ENCODE measurements at regions not wholly inside any gene's neighbourhood (a gene's known extent, or its start where the extent isn't known, plus 50 kb on each side); places are given as distances from the start of the nearest gene placed in this dataset.

DNA sequence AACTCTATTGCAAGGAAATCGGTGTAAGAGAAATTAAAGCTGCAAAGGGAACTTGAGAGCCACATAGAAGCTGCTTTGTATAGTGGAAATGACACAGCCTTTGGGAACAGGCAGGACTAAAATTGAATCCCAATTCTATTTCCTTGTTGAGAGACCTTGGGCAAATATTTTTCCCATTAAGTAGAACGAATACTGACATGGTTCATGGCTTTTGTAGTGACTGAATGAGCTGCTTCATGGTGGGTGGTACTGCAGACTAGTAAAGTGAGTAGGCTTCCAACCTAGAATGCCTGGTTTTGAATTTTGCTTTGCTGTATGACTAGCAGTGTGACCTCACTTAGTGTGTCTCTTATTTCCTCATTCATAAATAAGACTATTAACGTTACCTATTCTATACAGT lies 182.2 kb upstream of the KCNIP4 start:
- peaks cover 5% of the 10 kb centered on the region for H3K9me3 Mint-ChIP-seq (ENCODE audit: unreplicated experiment)
- no peak for DNase-seq
- H3K36me3 Mint-ChIP-seq (ENCODE audit: insufficient read depth, unreplicated experiment) = no peaks in the 10 kb centered on the region
- H3K27me3 Mint-ChIP-seq (ENCODE audit: insufficient read depth, unreplicated experiment) = no peaks in the 10 kb centered on the region
- Histone ChIP-seq H3K36me3 (ENCODE audit: control insufficient read depth, insufficient read depth, low read length) (no peaks in the 10 kb centered on the region), H3K27me3 (replicated peaks; ENCODE audit: control insufficient read depth, insufficient read depth, low read length) (no peaks in the 10 kb centered on the region), H3K9me3 (no peaks in the 10 kb centered on the region), H3K4me3 (ENCODE audit: low read depth, low read length) (no peak overlapping the region), H3K4me1 (no peaks in the 10 kb centered on the region)
- no peaks in the 10 kb centered on the region for H3K4me1 Mint-ChIP-seq (ENCODE audit: low read depth, unreplicated experiment)
- H3K27ac Mint-ChIP-seq (ENCODE audit: unreplicated experiment) = no peak overlapping the region
- TF ChIP-seq, protein P1, sequence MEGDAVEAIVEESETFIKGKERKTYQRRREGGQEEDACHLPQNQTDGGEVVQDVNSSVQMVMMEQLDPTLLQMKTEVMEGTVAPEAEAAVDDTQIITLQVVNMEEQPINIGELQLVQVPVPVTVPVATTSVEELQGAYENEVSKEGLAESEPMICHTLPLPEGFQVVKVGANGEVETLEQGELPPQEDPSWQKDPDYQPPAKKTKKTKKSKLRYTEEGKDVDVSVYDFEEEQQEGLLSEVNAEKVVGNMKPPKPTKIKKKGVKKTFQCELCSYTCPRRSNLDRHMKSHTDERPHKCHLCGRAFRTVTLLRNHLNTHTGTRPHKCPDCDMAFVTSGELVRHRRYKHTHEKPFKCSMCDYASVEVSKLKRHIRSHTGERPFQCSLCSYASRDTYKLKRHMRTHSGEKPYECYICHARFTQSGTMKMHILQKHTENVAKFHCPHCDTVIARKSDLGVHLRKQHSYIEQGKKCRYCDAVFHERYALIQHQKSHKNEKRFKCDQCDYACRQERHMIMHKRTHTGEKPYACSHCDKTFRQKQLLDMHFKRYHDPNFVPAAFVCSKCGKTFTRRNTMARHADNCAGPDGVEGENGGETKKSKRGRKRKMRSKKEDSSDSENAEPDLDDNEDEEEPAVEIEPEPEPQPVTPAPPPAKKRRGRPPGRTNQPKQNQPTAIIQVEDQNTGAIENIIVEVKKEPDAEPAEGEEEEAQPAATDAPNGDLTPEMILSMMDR (IDR thresholded peaks at IDR 0.05; ENCODE audit: insufficient read depth in 1 of 2, low read depth in 1 of 2, low read length in 1 of 2, severe bottlenecking in 1 of 2, unreplicated experiment in 1 of 2) = no peak
- CTCF ChIA-PET = no interaction called here
- intact Hi-C loops (cut with micrococcal nuclease; ENCODE audit: unreplicated experiment) = loop anchor here (5.0 kb wide), 1 partner anchor 343 kb away; no protein-coding TSS in a partner anchor
- BruUV-seq (replicated peaks) = no TSS peak
- no peak overlapping the region for H3K4me3 Mint-ChIP-seq (ENCODE audit: unreplicated experiment)
- POLR2A ChIA-PET = no interaction called here

DNA sequence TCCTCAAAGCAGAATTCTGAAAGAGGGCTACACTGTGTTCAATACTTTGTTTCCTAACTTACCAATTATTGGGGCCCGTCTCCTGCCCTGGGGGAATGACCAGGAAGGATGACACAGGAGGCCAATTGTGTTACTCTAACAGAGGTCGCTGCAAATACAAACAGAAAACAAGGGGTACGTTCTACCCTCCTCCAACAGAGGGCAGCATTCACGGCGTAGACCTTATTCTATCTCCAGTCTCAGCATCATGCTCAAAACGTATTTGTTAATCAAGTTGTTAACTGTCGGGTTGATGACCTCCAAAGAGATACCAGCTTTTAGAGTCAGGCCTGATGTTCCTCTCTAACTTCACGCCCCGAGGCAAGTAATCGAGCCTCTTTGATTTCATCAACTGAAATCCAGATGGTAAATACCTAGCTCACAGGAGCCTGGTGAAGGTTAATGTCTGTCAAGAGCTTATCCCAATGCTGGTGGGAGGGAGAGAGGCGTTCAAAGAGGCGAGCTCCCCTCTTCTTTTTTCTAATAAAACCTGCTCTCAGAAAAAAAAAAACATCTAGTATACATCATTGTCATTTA lies 181.0 kb upstream of the KCNIP4 start:
- no peaks in the 10 kb centered on the region for H3K4me1 Mint-ChIP-seq (ENCODE audit: low read depth, unreplicated experiment)
- H3K4me1 ChIP-seq = no peaks in the 10 kb centered on the region
- DNase-seq = peak; percentile 24 to 33
- H3K36me3 ChIP-seq (ENCODE audit: control insufficient read depth, insufficient read depth, low read length) = no peaks in the 10 kb centered on the region
- peaks cover 6% of the 10 kb centered on the region for H3K9me3 Mint-ChIP-seq (ENCODE audit: unreplicated experiment)
- no peak overlapping the region for H3K4me3 Mint-ChIP-seq (ENCODE audit: unreplicated experiment)
- no TSS peak for BruUV-seq (replicated peaks)
- TF ChIP-seq, protein P1 (IDR thresholded peaks at IDR 0.05; ENCODE audit: insufficient read depth in 1 of 2, low read depth in 1 of 2, low read length in 1 of 2, severe bottlenecking in 1 of 2, unreplicated experiment in 1 of 2) = peak; percentile 24 to 35
- no peaks in the 10 kb centered on the region for H3K9me3 ChIP-seq
- ChIA-PET CTCF (interaction anchor here (0.6 kb wide), 1 partner anchor 260 kb away, joined by 3 read pairs; no protein-coding TSS in a partner anchor), POLR2A (interaction anchor here (0.6 kb wide), 1 partner anchor 343 kb away, joined by 3 read pairs; no protein-coding TSS in a partner anchor)
- no peaks in the 10 kb centered on the region for H3K27me3 ChIP-seq (replicated peaks; ENCODE audit: control insufficient read depth, insufficient read depth, low read length)
- H3K27me3 Mint-ChIP-seq (ENCODE audit: insufficient read depth, unreplicated experiment) = no peaks in the 10 kb centered on the region
- H3K4me3 ChIP-seq (ENCODE audit: low read depth, low read length) = no peak overlapping the region
- no peak overlapping the region for H3K27ac Mint-ChIP-seq (ENCODE audit: unreplicated experiment)
- no peaks in the 10 kb centered on the region for H3K36me3 Mint-ChIP-seq (ENCODE audit: insufficient read depth, unreplicated experiment)
- intact Hi-C loops (cut with micrococcal nuclease; ENCODE audit: unreplicated experiment) = loop anchor here (2.0 to 5.0 kb wide), 2 partner anchors 259 to 342 kb away; no protein-coding TSS in a partner anchor

DNA sequence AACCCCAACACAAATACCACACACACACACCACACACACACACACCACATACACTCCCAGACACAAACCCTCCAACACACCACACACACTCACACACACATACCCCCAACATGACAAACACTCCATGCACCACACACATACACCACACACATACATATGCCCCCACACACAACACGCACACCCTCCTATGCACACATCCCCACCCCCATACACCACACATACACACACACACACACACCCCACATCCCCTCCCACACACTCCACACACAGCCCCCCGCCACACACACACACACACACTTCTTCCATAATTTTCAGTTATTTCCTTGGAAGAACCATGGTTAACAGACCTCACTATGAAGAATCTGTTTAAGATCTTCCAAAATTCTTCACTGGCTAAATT lies 173.5 kb upstream of the KCNIP4 start:
- H3K4me3 ChIP-seq (ENCODE audit: low read depth, low read length) = no peak overlapping the region
- H3K27me3 ChIP-seq (replicated peaks; ENCODE audit: control insufficient read depth, insufficient read depth, low read length) = no peaks in the 10 kb centered on the region
- CTCF ChIA-PET = interaction anchor here (0.7 kb wide), 1 partner anchor 333 kb away, joined by 3 read pairs; no protein-coding TSS in a partner anchor
- no peaks in the 10 kb centered on the region for H3K36me3 Mint-ChIP-seq (ENCODE audit: insufficient read depth, unreplicated experiment)
- no peak overlapping the region for H3K4me3 Mint-ChIP-seq (ENCODE audit: unreplicated experiment)
- H3K36me3 ChIP-seq (ENCODE audit: control insufficient read depth, insufficient read depth, low read length) = no peaks in the 10 kb centered on the region
- BruUV-seq (replicated peaks) = no TSS peak
- TF ChIP-seq, protein P1 (IDR thresholded peaks at IDR 0.05; ENCODE audit: insufficient read depth in 1 of 2, low read depth in 1 of 2, low read length in 1 of 2, severe bottlenecking in 1 of 2, unreplicated experiment in 1 of 2) = no peak
- H3K27ac Mint-ChIP-seq (ENCODE audit: unreplicated experiment) = no peak overlapping the region
- intact Hi-C loops (cut with micrococcal nuclease; ENCODE audit: unreplicated experiment) = no loop called here
- H3K9me3 ChIP-seq = no peaks in the 10 kb centered on the region
- peaks cover 25% of the 10 kb centered on the region for H3K9me3 Mint-ChIP-seq (ENCODE audit: unreplicated experiment)
- POLR2A ChIA-PET = no interaction called here
- DNase-seq = no peak
- H3K27me3 Mint-ChIP-seq (ENCODE audit: insufficient read depth, unreplicated experiment) = no peaks in the 10 kb centered on the region
- H3K4me1 Mint-ChIP-seq (ENCODE audit: low read depth, unreplicated experiment) = no peaks in the 10 kb centered on the region
- no peaks in the 10 kb centered on the region for H3K4me1 ChIP-seq
